GM19463 (cell line): ENCODE measurements at regions not wholly inside any gene's neighbourhood (a gene's known extent, or its start where the extent isn't known, plus 50 kb on each side); places are given as distances from the start of the nearest gene placed in this dataset.

Experiments
- ATAC-seq: cut with Tn5 transposase; IDR thresholded peaks from one replicate; pipeline ENCODE4 v1.9.1; 2021; ENCODE audit warnings: mild to moderate bottlenecking, moderate library complexity; ENCODE audit not compliant: unreplicated experiment

DNA sequence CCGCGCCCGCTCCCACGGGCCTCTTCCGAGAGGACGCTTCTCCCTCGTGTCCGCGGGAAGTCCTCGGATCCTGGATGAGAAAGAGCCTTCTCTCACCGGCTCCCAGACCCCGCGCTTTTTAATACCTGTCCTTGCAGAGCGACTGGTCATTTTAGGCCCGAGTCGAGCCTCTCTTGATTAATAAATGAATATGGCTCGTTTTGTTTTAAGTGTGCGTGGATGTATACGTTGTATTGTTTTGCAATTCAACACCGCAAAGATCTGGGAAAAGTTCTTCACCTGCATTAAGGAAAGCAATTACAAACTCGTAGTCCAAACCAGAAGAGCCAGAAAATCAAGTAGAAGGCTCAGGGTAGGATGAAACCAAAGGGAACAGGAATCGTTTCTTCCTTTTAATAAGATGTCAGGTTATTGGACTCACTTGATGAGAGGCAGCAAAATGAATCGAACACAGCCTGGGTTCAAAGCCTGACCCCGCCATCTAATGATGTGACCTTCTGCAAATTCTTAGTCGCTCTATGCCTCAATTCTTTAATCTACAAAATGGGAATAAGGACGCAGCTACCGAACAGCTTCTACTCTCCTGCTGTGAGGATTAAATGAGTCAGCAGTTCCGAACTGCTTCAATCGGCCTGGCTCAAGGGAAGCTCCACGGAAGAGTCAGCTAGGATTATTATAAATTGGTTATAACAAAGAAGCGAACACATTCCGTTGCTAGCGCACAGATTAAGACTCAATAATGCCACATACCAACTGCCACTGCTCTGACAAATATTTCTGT is 277.8 kb upstream of the NEBL start:
- ATAC-seq, result no peak

DNA sequence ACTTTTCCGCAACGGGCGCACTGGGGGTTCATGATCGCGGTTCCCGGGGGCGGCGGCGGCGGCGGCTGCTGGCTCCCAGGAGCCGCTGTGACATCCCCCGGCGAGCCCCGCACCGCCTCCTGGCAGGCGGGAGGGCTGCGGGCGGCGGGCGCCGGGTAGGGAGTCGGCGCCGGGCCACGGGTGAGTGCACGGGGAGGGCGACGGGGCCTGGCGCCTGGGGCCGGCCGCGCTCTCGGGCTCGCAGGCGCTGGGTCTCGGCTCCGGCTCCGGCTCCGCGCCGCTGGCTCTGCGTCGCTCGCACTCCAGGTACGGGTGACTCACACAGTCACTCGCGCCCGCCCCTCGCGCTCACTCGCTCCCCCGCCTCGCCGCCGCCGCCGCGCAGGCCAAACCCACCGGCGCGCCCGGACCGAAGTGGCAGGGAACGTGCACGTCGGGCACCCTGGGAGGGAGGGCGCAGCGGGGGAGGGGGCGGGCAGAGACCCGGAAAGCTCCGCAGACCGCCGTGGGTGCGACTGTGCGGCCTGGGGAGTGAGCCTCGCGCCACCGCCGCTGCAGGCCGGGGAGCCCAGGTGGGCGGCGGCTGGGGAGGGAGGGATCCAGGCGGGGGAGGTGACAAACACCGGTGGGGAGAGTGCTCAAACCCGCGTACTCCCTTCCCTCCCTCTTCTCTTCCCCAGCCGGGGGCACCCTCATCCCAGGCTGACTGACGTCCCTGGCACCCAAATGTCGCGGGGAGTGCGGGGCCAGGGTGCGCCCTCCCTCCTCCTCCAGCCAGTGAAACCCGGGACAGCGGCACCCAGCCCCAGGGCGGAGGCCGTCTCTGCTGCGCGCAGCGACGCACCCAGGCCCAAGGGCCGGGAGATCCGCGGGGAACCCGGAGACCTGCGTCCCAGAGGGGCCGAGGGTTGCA is 276.9 kb upstream of the NEBL start:
- peak; percentile 45 for ATAC-seq

DNA sequence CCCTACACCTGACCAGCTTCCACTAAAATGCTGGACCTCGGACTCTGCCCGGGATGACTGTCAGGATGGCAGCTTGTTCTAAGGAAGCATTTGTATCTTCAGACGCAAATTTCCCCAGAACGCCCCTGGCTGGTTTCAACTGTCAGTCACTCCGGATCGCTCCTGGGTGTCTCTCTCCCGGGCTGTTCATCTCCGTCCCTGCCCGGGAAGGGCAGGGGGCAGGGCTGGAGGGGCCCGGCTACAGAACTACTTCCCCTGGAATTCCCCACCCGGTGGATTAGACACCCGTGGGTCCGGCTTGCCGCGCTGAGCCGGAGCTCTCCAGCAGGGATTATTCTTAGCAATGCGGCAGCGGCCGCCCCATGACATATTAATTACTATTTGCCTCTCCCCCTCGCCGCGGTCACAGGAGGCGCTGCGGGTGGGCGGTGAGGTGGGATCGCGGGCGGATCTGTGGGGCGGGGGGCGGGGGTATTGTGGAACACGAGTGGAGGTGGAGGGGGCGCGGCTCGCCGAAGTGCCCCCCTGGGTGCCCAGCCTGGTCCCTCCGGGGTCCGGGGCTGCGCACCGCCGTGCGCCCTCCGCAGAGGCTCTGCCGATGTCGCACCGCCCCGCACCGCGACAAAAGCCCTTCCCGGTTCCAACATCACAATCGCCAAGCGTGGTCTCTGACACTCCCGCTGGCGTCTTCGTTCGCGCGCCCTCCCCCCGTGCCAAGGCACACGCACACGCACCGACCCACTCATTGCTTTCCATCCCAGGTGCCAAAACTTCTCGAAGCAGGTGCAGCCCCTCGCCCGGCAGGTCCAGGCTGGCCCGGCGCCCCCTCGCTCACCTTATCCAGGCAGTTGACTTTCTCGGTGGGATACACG is 276.1 kb upstream of the NEBL start:
- ATAC-seq, result no peak

DNA sequence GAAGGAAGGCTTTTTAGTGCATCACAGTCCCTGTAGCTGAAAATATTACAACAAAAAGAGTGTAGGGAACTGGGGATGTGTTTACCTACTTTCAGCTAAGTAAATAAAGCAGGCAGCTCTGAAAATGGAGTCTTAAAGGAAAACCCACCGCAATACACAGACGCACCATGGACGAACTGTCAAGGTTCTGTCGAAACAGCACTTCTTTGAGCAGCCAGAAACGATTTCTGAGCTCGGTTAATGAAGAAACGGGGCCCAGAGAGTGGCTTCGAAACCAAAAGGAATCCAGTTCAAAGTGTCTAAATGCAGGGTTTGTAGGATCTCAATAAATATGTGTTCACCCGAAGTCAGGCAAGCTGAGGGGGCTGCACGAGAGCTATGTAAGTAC is 275.4 kb upstream of the NEBL start:
- no peak for ATAC-seq

DNA sequence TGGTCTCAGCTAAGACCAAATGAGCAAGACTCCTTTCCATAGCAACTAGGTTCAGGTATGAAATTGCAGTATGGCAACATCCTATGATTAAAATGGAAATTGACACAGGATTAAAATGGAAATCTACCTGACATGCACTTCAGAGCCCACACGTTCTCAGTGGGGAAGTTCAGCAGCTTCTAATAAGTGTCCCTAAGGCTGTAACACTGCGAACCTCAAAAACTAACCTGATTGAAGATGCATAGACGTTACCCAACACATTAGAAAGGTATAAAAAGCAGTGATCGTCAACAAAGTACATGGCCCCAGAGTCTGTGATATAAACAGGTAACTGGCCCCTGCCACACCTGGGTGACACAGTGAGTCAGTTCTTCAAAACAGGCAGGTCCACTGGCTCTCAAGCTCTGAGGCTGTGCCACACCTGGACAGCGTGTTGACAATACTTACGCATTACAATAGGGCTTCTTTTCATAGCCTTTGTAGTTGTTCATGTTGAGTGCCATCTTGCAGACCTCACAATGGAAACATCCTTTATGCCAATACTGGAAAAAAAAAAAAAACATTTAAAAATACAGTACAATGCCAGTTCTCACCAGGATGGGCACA is 274.9 kb upstream of the NEBL start:
- ATAC-seq, result no peak

DNA sequence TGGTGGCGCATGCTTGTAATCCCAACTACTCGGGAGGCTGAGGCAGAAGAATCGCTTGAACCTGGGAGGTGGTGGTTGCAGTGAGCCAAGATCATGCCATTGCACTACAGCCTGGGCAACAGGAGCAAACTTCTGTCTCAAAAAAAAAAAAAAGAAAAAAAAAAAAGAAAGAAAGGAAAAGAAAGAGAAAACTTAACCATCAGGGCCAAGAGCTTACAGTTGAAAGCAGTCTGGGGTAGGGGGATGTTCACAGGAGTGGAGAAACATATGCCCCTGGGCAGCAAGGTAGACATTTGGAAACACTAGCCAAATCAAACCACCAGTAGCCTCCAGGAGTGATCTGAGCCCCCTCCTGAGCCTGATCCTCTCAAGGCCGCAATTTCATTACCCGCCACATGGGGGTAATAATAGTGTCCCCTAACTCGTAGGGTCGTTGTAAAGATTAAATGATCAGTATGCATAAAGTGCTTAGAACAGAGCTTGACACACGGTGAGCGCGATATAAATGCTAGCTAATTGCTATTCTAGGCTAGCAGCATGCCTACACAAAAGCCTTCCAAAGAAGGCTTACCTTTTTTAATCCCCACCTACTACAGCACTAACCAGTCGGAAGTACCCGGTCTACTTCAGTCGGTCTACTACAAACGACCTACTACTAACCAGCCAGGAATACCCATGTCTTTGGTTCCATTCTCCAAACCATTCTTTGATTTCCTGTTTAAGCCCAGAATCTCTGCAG is 274.3 kb upstream of the NEBL start:
- ATAC-seq, result no peak

DNA sequence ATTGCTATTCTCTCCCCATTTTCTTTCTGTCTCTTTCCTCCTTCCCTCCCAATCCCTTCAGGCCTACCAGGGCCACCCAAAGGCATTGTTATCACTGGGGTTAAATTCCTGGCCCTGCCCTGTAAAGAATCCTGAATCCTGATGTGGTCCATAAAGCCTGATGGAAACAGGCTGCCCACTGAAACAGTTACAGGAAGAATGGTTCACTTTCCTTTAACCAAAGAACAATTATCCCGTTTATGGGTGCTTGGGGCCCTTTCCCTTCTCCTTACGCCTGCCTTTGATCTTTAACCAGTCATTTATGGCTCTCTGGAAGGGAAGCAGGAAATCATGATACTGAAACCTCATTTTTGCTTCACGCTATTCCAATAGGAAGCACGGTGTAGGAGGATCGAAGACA is 273.1 kb upstream of the NEBL start:
- no peak for ATAC-seq

DNA sequence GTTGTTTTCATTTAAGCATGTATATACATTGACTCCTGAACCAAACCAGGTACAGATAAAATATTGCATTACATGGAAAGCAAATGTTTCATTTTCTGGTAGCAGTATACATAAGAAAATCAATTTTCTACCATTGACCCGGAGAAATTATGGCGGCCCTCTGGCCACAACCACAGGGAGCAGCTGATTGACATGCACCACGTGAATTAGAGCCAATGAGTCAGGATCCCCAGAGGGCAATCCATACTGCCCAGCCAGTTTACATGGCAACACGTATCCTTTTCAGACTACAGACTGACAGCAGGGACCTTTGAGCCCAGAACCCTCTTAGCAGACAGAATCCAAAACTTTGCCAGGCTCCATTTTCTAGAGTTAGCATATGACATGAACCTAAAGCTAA is 272.2 kb upstream of the NEBL start:
- ATAC-seq, result no peak

DNA sequence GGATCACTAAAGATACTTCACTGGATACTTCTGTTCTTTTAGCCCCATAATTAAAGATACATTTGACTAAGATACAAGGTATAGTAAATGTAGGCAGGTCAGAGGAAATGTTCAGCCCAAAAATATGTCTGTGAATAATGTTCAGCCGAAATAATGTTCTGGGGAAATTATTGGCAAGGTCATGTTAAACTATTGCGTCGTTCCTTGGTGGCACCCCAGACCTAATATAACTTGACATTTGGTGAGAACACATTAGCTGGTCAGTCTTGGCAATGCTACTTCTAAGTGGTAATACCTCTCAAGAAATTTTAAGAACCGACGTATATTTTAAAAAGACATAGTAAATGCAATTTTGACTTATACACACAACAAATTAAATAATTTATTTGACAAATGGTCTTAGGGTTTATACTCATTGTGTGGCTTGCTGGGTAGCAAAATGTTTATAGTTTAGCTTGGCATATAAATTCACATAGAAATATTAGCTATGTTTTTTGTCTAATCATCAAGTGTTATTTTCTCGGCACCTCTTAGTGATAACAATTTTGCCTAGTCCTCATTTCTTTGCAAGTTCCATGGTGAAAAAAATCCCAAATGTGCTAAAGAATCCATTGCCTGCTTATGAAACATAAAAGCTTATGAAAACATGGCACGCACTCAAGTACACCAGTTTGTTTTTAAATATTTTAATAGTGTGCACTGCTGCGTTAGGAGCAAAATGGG is 270.3 kb upstream of the NEBL start:
- ATAC-seq, result no peak

DNA sequence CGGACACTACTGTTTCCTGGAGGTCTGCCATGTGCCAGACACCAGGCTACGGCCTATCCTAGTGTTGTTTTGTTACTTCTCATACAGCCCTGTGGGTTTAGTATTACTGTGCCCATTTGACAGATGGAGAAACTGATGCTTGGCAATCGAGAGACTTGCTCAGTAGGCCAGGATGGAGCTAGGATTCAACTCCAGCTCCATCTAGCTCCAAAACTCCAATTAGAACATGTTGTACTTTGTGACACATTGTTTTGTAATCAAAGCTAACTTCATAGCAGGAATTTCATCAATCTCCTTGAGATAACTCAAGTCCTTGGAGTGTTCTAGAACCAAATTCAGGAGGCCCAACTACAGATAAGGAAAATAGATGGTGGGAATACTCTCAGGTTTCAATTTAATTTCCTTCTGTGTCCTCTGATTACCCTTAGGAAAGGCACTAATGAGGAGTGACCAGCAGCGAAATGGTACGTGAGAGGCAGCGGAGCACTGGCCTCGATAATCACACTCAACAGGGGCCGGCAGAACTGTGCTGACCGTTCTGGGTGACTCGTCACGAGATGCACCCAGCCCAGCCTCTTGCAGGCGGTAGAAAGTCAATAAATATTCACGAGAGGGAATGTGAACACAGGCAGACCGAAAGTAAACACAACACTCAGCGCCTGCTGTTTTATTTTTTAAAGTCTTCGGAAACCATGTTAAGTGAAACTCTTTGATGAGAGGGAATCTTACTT is 269.6 kb upstream of the NEBL start:
- ATAC-seq, result no peak

DNA sequence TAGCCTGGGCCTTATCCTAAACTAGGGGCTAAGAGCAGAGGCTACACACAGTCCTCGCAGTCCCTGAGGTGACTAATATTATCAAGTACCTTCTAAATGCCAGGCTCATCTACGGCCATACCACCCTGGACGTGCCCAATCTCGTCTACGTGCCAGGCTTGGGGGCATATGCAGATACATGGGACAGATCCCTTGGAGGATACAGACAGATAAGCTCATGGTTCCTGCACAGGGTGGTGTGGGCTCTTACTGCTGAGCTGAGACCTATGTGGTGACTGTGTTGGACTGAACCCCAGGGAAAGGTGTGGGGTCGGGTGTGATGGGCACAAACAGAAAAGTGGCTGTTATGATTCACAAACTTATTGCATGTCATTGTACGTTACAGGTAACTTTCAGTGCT is 268.4 kb upstream of the NEBL start:
- no peak for ATAC-seq

DNA sequence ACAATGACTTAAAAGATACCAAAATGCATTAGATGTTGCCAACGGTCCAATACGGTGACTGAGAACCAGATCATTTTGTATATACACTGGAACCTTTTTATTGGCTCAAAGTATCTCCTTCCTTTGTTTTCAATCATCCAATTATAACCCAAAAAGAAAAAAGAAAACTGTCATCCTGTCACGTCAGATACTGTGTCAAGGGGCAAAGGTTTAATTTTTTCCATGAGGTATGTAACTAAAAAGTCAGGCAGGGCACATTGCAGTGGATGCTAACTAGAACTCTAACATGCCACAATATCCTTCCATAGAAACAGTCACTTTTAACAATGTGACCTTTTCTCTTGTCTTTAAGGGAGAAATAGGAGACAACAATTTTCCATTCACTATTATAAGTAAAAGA is 267.6 kb upstream of the NEBL start:
- no peak for ATAC-seq

DNA sequence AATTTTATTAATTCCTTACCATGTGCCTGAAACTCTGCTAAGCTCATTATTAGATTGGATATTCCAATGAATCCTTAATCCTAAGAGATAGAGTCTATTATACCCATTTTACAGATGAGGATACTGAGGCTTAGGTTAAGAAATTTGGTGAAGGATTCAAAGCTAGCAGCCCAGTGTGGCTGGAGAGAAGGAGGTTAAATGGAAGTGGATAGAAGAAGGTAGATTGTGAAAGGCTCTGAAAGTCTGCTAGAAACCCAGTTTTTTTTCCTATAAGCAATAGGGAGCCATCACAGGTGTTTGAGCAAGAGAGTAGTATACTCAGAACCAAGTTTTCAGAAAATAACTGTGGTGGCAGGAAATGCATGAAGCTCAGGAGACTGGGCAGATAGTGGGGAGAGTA is 265.8 kb upstream of the NEBL start:
- ATAC-seq, result no peak

DNA sequence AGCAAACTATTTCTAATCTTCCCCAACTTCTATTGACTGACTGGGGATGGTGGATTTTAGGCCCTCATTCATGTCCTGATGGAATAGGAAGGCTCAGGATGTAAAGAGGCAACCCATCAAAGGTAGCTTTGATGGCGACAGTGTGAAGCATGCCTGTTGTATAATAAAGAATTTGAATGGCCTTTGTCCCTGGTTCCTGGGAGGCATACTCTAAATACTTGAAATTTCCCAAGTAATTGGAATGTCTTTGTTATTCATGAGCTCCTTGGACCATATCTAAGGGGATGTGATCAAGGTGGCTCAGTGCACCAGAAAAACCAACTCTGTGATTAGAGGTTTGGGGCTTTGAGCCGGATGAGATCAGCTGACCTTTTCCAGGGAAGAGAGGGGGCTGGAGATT is 264.5 kb upstream of the NEBL start:
- no peak for ATAC-seq

DNA sequence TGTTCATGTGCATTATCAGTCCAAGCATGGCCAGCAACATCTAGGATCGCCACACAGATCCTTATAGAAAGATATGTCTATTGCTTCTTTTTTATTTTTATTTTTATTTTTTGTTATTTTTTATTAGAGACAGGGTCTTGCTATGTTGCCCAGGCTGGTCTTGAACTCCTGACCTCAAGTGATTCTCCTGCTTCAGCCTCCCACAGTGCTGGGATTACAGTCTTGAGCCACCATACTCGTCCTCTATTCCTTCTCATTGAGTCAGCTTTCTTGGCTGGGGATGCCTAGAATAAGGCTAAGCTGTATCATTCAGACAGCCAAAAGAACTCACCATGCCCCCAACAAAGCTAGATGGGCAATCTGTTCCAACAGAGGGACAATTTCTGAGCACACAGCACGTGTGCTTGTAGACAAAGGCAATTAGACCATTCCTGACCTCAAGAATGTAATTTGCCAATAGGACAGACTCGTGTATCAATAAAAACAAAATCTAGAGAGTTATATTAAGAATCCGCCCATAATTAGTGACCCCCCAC is 264.0 kb upstream of the NEBL start:
- ATAC-seq, result no peak

DNA sequence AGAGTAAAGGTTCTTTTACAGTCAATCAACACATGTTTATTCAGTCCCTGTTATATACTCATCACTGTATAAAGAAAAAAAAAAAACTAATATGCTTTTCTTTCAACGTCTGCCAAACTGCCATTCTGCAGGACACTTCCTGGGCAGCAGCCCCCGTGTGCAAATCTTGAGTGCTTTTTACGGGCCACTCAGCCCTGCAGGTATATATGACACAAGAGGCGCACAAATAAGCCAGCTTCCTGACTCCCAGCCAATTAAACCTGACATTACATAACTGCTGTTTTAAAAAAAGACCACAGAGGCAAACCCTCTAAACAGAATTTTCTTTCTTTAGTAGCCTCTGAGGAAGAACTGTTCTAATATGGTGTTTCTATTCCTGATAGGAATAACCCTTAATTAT is 263.0 kb upstream of the NEBL start:
- no peak for ATAC-seq

DNA sequence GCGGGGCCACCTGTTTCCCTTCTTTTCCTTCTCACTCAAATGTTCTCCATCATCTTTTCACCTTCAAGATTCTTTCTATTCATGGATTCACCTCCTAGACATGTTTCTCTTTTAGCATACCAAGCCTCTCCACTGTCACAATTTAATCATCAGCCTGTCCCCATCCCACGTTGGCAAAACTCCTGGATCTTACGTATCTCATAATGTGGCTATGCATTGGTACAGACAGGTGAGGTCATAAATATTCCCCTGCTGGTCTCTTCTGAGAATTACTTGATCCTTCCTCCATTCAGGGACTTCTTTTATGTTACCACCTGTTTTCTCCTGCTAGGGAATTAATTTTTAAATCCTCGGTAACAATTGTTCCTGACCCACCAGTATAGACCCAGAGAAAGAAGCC is 262.6 kb upstream of the NEBL start:
- ATAC-seq, result no peak

DNA sequence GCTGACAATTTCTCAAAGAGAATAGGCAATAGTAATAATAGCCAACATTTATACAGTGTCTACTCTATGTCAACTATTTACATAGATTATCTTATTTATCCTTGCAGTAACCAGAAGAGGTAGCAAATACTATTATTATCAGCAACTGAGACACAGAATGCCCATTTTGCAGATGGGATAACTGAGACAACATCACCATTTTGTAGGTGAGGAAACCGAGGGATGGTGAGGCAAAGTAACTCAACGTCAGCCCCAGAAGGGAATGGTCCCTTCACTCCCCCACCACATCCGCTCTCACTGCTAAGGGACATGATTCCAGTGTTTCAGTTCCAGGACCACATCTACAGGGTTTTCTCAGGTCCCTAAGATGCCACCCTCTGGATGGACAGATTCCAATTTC is 261.2 kb upstream of the NEBL start:
- ATAC-seq, result no peak

DNA sequence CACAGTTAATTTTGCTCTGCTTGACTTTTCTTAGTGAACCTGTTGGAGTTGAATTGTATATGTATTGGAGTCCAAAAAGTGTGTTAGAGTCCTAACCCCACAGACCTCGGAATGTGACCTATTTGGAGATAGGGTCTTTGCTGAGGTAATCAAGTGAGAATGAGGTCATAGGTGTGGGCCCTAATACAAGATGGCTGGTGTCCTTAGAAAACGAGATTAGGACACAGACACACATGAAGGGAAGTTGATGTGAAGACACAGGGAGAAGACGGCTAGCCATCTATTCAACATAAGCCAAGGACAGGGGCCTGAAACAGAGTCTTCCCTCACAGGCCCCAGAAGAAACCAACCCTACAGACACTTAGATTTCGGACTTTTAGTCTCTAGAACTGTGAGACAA is 260.6 kb upstream of the NEBL start:
- ATAC-seq, result no peak
